Activated naive CD4-positive, alpha-beta T cell treated with anti-CD3 and anti-CD28 coated beads for 36 hours (primary cell): ENCODE measurements at regions not wholly inside any gene's neighbourhood (a gene's known extent, or its start where the extent isn't known, plus 50 kb on each side); places are given as distances from the start of the nearest gene placed in this dataset.
"Not testable (repeated sequence)": the region's sequence is repeated elsewhere in the genome, so short reads cannot be mapped to it uniquely, and the experiment has no call there.

ENCODE experiments used
- CTCF ChIA-PET: fragments of 350-600 bp; sonication (Branson Sonifier 250); formaldehyde crosslinking; loops from one replicate; lab custom pipeline; 2021; ENCODE audit warnings: antibody characterized with exemption; lab: Charles Lee
- DNase-seq: peaks from one replicate; pipeline ENCODE4 v3.0.0-alpha.2; 2020
- H3K27ac Mint-ChIP-seq: one replicate; pipeline ENCODE4 v1.8.0; 2021; ENCODE audit warnings: mild to moderate bottlenecking, mixed read lengths
- H3K27me3 Mint-ChIP-seq: one replicate; pipeline ENCODE4 v1.8.0; 2021; ENCODE audit warnings: low read depth, mixed read lengths
- H3K36me3 Mint-ChIP-seq: one replicate; pipeline ENCODE4 v1.8.0; 2021; ENCODE audit warnings: low read depth, mixed read lengths
- H3K4me1 Mint-ChIP-seq: one replicate; pipeline ENCODE4 v1.8.0; 2021; ENCODE audit warnings: low read depth, mixed read lengths
- H3K4me3 Mint-ChIP-seq: one replicate; pipeline ENCODE4 v1.8.0; 2021; ENCODE audit warnings: mild to moderate bottlenecking, moderate library complexity, mixed read lengths
- H3K9me3 Mint-ChIP-seq: one replicate; pipeline ENCODE4 v1.8.0; 2021; ENCODE audit warnings: mixed read lengths
- intact Hi-C: fragments of 100-400 bp; cut with micrococcal nuclease; formaldehyde crosslinking; loops from one replicate; pipeline ENCODE4 v1.15.1; 2023

- CTCF ChIA-PET = no interaction called here
- intact Hi-C loops = no loop called here
- no peak overlapping the region for H3K27ac Mint-ChIP-seq
- no peaks in the 10 kb centered on the region for H3K4me1 Mint-ChIP-seq
- no peaks in the 10 kb centered on the region for H3K9me3 Mint-ChIP-seq
- H3K36me3 Mint-ChIP-seq = no peaks in the 10 kb centered on the region
- no peak overlapping the region for H3K4me3 Mint-ChIP-seq
- DNase-seq = no peak
- H3K27me3 Mint-ChIP-seq = peaks cover 2% of the 10 kb centered on the region
Measured at GRCh38 chr14:85881935-85882334, 352.0 kb downstream of the FLRT2 start.

- Mint-ChIP-seq H3K27me3 (peaks cover 12% of the 10 kb centered on the region), H3K9me3 (no peaks in the 10 kb centered on the region), H3K36me3 (no peaks in the 10 kb centered on the region), H3K4me3 (no peak overlapping the region), H3K27ac (no peak overlapping the region), H3K4me1 (no peaks in the 10 kb centered on the region)
- intact Hi-C loops = no loop called here
- CTCF ChIA-PET = no interaction called here
- DNase-seq = no peak
Measured at GRCh38 chr14:85878874-85879273, 348.9 kb downstream of the FLRT2 start.

GRCh38 chr14:85873006-85873405, 343.1 kb downstream of the FLRT2 start:
- no peak overlapping the region for H3K27ac Mint-ChIP-seq
- CTCF ChIA-PET = no interaction called here
- H3K9me3 Mint-ChIP-seq = peaks cover 1% of the 10 kb centered on the region
- no peaks in the 10 kb centered on the region for H3K4me1 Mint-ChIP-seq
- no peaks in the 10 kb centered on the region for H3K36me3 Mint-ChIP-seq
- no peak for DNase-seq
- intact Hi-C loops = no loop called here
- no peak overlapping the region for H3K4me3 Mint-ChIP-seq
- H3K27me3 Mint-ChIP-seq = peaks cover 12% of the 10 kb centered on the region

GRCh38 chr14:85867450-85867849, 337.5 kb downstream of the FLRT2 start:
- intact Hi-C loops = no loop called here
- CTCF ChIA-PET = interaction anchor here (0.6 to 0.7 kb wide), 2 partner anchors 48 to 191 kb away, joined by 3 read pairs; no protein-coding TSS in a partner anchor
- no peak overlapping the region for H3K27ac Mint-ChIP-seq
- peaks cover 1% of the 10 kb centered on the region for H3K9me3 Mint-ChIP-seq
- DNase-seq = peak; percentile 4
- peaks cover 3% of the 10 kb centered on the region for H3K27me3 Mint-ChIP-seq
- no peaks in the 10 kb centered on the region for H3K36me3 Mint-ChIP-seq
- no peaks in the 10 kb centered on the region for H3K4me1 Mint-ChIP-seq
- H3K4me3 Mint-ChIP-seq = no peak overlapping the region

GRCh38 chr14:85865701-85866100, 335.8 kb downstream of the FLRT2 start:
- CTCF ChIA-PET = no interaction called here
- no peak overlapping the region for H3K4me3 Mint-ChIP-seq
- no peaks in the 10 kb centered on the region for H3K36me3 Mint-ChIP-seq
- peaks cover 4% of the 10 kb centered on the region for H3K27me3 Mint-ChIP-seq
- no peak overlapping the region for H3K27ac Mint-ChIP-seq
- DNase-seq = no peak
- H3K4me1 Mint-ChIP-seq = no peaks in the 10 kb centered on the region
- intact Hi-C loops = no loop called here
- peaks cover 1% of the 10 kb centered on the region for H3K9me3 Mint-ChIP-seq

- no peaks in the 10 kb centered on the region for H3K4me1 Mint-ChIP-seq
Measured at GRCh38 chr14:85858634-85859033, 328.7 kb downstream of the FLRT2 start.

GRCh38 chr14:85856430-85856829, 326.5 kb downstream of the FLRT2 start:
- intact Hi-C loops = loop anchor here (1.0 kb wide), 2 partner anchors 182 to 199 kb away; no protein-coding TSS in a partner anchor
- no peak overlapping the region for H3K4me3 Mint-ChIP-seq
- H3K36me3 Mint-ChIP-seq = no peaks in the 10 kb centered on the region
- H3K9me3 Mint-ChIP-seq = no peaks in the 10 kb centered on the region
- H3K27me3 Mint-ChIP-seq = peaks cover 6% of the 10 kb centered on the region
- CTCF ChIA-PET = interaction anchor here (1.1 kb wide), 1 partner anchor 199 kb away, joined by 3 read pairs; no protein-coding TSS in a partner anchor
- no peaks in the 10 kb centered on the region for H3K4me1 Mint-ChIP-seq
- no peak for DNase-seq
- no peak overlapping the region for H3K27ac Mint-ChIP-seq

More at GRCh38 chr14:85858634-85859033, 328.7 kb downstream of the FLRT2 start:
- intact Hi-C loops = no loop called here
- Mint-ChIP-seq H3K4me3 (no peak overlapping the region), H3K27ac (no peak overlapping the region), H3K36me3 (no peaks in the 10 kb centered on the region), H3K9me3 (no peaks in the 10 kb centered on the region), H3K27me3 (peaks cover 8% of the 10 kb centered on the region)
- CTCF ChIA-PET = no interaction called here
- DNase-seq = no peak

- Mint-ChIP-seq H3K9me3 (no peaks in the 10 kb centered on the region), H3K4me1 (no peaks in the 10 kb centered on the region), H3K36me3 (no peaks in the 10 kb centered on the region), H3K4me3 (no peak overlapping the region), H3K27me3 (peaks cover 2% of the 10 kb centered on the region), H3K27ac (no peak overlapping the region)
- no peak for DNase-seq
- intact Hi-C loops = no loop called here
- CTCF ChIA-PET = no interaction called here
Measured at GRCh38 chr14:85853996-85854526, 324.1 kb downstream of the FLRT2 start.

GRCh38 chr14:85852906-85853305, 323.0 kb downstream of the FLRT2 start:
- Mint-ChIP-seq H3K4me1 (no peaks in the 10 kb centered on the region), H3K4me3 (no peak overlapping the region), H3K36me3 (no peaks in the 10 kb centered on the region), H3K9me3 (no peaks in the 10 kb centered on the region), H3K27ac (no peak overlapping the region), H3K27me3 (no peaks in the 10 kb centered on the region)
- intact Hi-C loops = no loop called here
- no peak for DNase-seq
- CTCF ChIA-PET = no interaction called here

GRCh38 chr14:85852123-85852522, 322.2 kb downstream of the FLRT2 start:
- H3K4me1 Mint-ChIP-seq, CTCF ChIA-PET, intact Hi-C loops, H3K4me3 Mint-ChIP-seq, H3K9me3 Mint-ChIP-seq, H3K36me3 Mint-ChIP-seq, H3K27ac Mint-ChIP-seq, DNase-seq, H3K27me3 Mint-ChIP-seq: not testable (repeated sequence)

- DNase-seq, H3K27me3 Mint-ChIP-seq, intact Hi-C loops, H3K4me1 Mint-ChIP-seq, H3K36me3 Mint-ChIP-seq, H3K9me3 Mint-ChIP-seq, H3K27ac Mint-ChIP-seq, H3K4me3 Mint-ChIP-seq, CTCF ChIA-PET: not testable (repeated sequence)
Measured at GRCh38 chr14:85830549-85830948, 300.6 kb downstream of the FLRT2 start.

- DNase-seq, H3K27me3 Mint-ChIP-seq, H3K4me1 Mint-ChIP-seq, H3K9me3 Mint-ChIP-seq, intact Hi-C loops, H3K36me3 Mint-ChIP-seq, H3K27ac Mint-ChIP-seq, CTCF ChIA-PET, H3K4me3 Mint-ChIP-seq: not testable (repeated sequence)
Measured at GRCh38 chr14:85829601-85830000, 299.7 kb downstream of the FLRT2 start.

- no peaks in the 10 kb centered on the region for H3K36me3 Mint-ChIP-seq
- no peaks in the 10 kb centered on the region for H3K9me3 Mint-ChIP-seq
- no peaks in the 10 kb centered on the region for H3K27me3 Mint-ChIP-seq
- H3K4me3 Mint-ChIP-seq = no peak overlapping the region
- no peak overlapping the region for H3K27ac Mint-ChIP-seq
- no peaks in the 10 kb centered on the region for H3K4me1 Mint-ChIP-seq
- DNase-seq = no peak
- CTCF ChIA-PET = no interaction called here
- intact Hi-C loops = no loop called here
Measured at GRCh38 chr14:85824526-85824925, 294.6 kb downstream of the FLRT2 start.
